CD4-positive, CD25-positive, alpha-beta regulatory T cell (primary cell): ENCODE measurements at regions not wholly inside any gene's neighbourhood (a gene's known extent, or its start where the extent isn't known, plus 50 kb on each side); places are given as distances from the start of the nearest gene placed in this dataset.

ENCODE experiments used
- ATAC-seq, 2 donors: fragments of 150-1000 bp; cut with Tn5 transposase; one replicate each; pipeline ENCODE4 v1.10.0; 2021; ENCODE audit warnings: low read depth in 2 of 2, moderate number of reproducible peaks in 2 of 2, moderate library complexity in 1 of 2
- DNase-seq, 3 donors: peaks; one replicate each; pipeline versions ENCODE4 v3.0.0 to v3.0.0-alpha.2; 2012 to 2022; ENCODE audit warnings: mixed read lengths in 1 of 3
- H3K27ac ChIP-seq: one replicate; pipeline ENCODE4 v1.7.0; 2013; ENCODE audit warnings: mild to moderate bottlenecking, low read length; ENCODE audit not compliant: insufficient read depth, poor library complexity, severe bottlenecking
- H3K27me3 ChIP-seq: one replicate; pipeline ENCODE4 v1.7.0; 2013; ENCODE audit warnings: low read length; ENCODE audit not compliant: control insufficient read depth, insufficient read depth
- H3K36me3 ChIP-seq: one replicate; pipeline ENCODE4 v1.7.0; 2013; ENCODE audit warnings: mild to moderate bottlenecking, low read length, moderate library complexity; ENCODE audit not compliant: control insufficient read depth, insufficient read depth
- H3K4me1 ChIP-seq: 2 replicates; pipeline ENCODE4 v1.7.0; 2013; ENCODE audit warnings: mild to moderate bottlenecking, low read length; ENCODE audit not compliant: insufficient read depth, control insufficient read depth, poor library complexity, severe bottlenecking
- H3K4me3 ChIP-seq: one replicate; pipeline ENCODE4 v1.7.0; 2013; ENCODE audit warnings: low read depth, mild to moderate bottlenecking, low read length, moderate library complexity
- H3K9me3 ChIP-seq, 2 experiments: 1 replicate in 1 of 2; 2 replicates in 1 of 2; pipeline ENCODE4 v1.7.0; 2013; ENCODE audit warnings: low read length in 2 of 2, mild to moderate bottlenecking in 1 of 2, moderate library complexity in 1 of 2; ENCODE audit not compliant: control insufficient read depth in 2 of 2
- H3K27ac Mint-ChIP-seq, 3 donors: one replicate each; pipeline ENCODE4 v1.8.0; 2020 to 2022; ENCODE audit warnings: mild to moderate bottlenecking in 3 of 3, mixed read lengths in 3 of 3, moderate library complexity in 2 of 3
- H3K27me3 Mint-ChIP-seq: one replicate; pipeline ENCODE4 v1.8.0; 2022; ENCODE audit warnings: mild to moderate bottlenecking, mixed read lengths
- H3K36me3 Mint-ChIP-seq: one replicate; pipeline ENCODE4 v1.8.0; 2020; ENCODE audit warnings: mixed read lengths
- H3K4me1 Mint-ChIP-seq, 4 donors: one replicate each; pipeline ENCODE4 v1.8.0; 2020 to 2022; ENCODE audit warnings: mixed read lengths in 4 of 4, mild to moderate bottlenecking in 1 of 4
- H3K4me3 Mint-ChIP-seq, 4 donors: one replicate each; pipeline ENCODE4 v1.8.0; 2020 to 2022; ENCODE audit warnings: mild to moderate bottlenecking in 4 of 4, mixed read lengths in 4 of 4, moderate library complexity in 3 of 4
- H3K9me3 Mint-ChIP-seq, 7 donors: one replicate each; pipeline ENCODE4 v1.8.0; 2020 to 2022; ENCODE audit warnings: mixed read lengths in 7 of 7, mild to moderate bottlenecking in 3 of 7, moderate library complexity in 2 of 7

DNA sequence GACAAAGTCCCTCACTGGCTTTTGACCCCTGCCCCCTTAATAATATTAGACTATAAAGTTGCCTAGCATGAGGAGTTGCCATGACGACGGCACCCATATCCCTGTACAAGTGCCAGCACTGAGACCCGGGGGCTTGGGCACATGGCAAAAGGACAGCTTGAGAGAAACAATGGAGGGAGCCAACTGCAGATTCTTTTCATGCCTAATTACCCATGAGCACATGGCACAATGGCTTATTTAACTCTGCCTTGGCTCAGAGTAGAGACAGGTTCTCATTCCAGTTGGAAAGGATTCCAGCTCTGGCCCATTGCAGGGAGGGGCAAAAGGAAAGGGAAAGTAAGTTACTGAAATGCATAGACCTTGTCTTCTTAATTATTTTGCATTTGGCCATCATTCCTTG is 261.2 kb upstream of the UBASH3B start:
- Histone ChIP-seq H3K4me3 (no peak overlapping the region), H3K27ac (no peak overlapping the region), H3K9me3 (no peaks in the 10 kb centered on the region), H3K4me1 (no peaks in the 10 kb centered on the region), H3K27me3 (no peaks in the 10 kb centered on the region), H3K36me3 (no peaks in the 10 kb centered on the region)
- Mint-ChIP-seq H3K27me3 (no peaks in the 10 kb centered on the region), H3K36me3 (no peaks in the 10 kb centered on the region), H3K4me1 (no peaks in the 10 kb centered on the region), H3K9me3 (peaks cover 0 to 2% (median 1%) of the 10 kb centered on the region in 7 donors), H3K27ac (no peak overlapping the region), H3K4me3 (no peak overlapping the region)
- no peak for DNase-seq
- no peak for ATAC-seq

DNA sequence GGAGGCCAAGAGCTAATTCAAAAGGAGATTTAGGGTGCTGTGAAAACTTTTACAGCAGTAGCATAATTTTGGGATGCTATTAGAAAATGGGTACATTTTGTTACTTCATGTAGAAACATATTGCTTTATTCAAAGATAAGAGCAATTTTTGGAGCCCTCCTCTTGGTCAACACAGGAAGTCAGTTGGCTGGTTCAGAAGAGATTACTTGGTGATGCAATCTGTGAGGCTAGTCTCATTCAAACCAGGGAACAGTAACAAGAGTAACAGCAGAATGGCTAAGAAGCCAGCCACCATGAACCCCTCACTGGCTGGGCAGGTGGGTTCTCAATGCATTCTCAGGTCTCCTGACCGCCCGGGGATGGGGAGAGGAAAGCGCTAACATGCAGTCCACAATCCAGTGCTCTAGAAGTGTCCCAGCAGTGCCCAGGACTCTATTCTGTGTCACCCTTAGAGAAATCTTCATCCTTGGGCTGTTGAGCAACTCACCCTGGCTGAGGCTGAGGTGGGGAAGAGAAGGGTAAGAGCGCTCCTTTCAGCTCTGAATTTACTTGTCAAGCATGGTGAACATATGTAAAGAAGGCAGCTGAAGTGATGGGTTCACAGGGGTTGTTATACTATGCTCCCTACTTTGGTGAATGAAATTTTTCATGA is 262.2 kb upstream of the UBASH3B start:
- Mint-ChIP-seq H3K36me3 (no peaks in the 10 kb centered on the region), H3K27me3 (no peaks in the 10 kb centered on the region), H3K9me3 (peaks cover 0 to 4% (median 0%) of the 10 kb centered on the region in 7 donors), H3K4me3 (no peak overlapping the region), H3K27ac (no peak overlapping the region), H3K4me1 (no peaks in the 10 kb centered on the region)
- no peak overlapping the region for H3K27ac ChIP-seq
- no peak for ATAC-seq
- no peaks in the 10 kb centered on the region for H3K9me3 ChIP-seq
- H3K4me3 ChIP-seq, result no peak overlapping the region
- H3K27me3 ChIP-seq, result no peaks in the 10 kb centered on the region
- no peaks in the 10 kb centered on the region for H3K4me1 ChIP-seq
- no peaks in the 10 kb centered on the region for H3K36me3 ChIP-seq
- no peak for DNase-seq

DNA sequence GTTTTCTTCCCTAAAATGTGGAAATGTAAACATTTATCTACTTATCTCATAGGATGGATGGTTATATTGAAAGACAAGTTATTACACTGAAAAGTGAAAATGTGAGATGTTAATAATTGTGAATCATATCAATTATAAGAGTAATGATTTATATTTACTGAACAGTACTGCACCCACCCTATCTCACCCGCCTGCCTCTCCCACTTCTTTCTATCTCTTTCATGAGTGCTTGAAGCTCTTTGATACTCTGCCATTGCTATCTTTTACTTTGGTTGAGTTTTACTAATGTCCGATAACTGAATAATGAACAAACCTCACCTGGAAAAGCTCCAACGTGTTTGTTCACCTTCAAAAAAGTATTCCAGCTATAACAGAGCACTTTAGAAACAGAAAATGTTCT is 263.0 kb upstream of the UBASH3B start:
- DNase-seq (no peak), ATAC-seq (no peak)
- H3K4me3 ChIP-seq, result no peak overlapping the region
- Mint-ChIP-seq H3K36me3 (no peaks in the 10 kb centered on the region), H3K4me3 (no peak overlapping the region), H3K4me1 (no peaks in the 10 kb centered on the region), H3K27ac (no peak overlapping the region), H3K27me3 (no peaks in the 10 kb centered on the region), H3K9me3 (peaks cover 0 to 4% (median 0%) of the 10 kb centered on the region in 7 donors)
- H3K9me3 ChIP-seq, result no peaks in the 10 kb centered on the region
- H3K36me3 ChIP-seq, result no peaks in the 10 kb centered on the region
- no peaks in the 10 kb centered on the region for H3K27me3 ChIP-seq
- H3K4me1 ChIP-seq, result no peaks in the 10 kb centered on the region
- H3K27ac ChIP-seq, result no peak overlapping the region

DNA sequence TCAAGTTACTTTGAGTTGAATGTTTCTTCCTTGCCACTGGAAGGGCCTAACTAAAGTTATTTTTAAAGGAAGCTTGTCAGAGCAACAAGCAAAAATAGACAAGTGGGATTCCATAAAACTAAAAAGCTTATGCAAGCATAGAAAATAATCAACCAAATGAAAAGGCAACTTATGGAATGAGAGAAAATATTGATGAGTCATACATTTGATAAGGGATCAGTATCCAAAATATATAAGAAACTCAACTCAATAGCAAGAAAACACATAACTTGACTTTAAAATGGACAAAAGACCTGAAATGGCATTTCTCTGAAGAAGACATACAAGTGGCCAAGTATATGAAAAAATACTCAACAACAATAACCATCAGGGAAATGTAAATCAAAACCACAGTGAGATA is 264.5 kb upstream of the UBASH3B start:
- Mint-ChIP-seq H3K27me3 (no peaks in the 10 kb centered on the region), H3K4me1 (no peaks in the 10 kb centered on the region), H3K4me3 (no peak overlapping the region), H3K9me3 (peaks cover 0 to 4% (median 0%) of the 10 kb centered on the region in 7 donors), H3K36me3 (no peaks in the 10 kb centered on the region), H3K27ac (no peak overlapping the region)
- no peak overlapping the region for H3K27ac ChIP-seq
- no peaks in the 10 kb centered on the region for H3K9me3 ChIP-seq
- no peaks in the 10 kb centered on the region for H3K4me1 ChIP-seq
- no peak for DNase-seq
- no peaks in the 10 kb centered on the region for H3K36me3 ChIP-seq
- no peak overlapping the region for H3K4me3 ChIP-seq
- no peaks in the 10 kb centered on the region for H3K27me3 ChIP-seq
- ATAC-seq, result no peak

DNA sequence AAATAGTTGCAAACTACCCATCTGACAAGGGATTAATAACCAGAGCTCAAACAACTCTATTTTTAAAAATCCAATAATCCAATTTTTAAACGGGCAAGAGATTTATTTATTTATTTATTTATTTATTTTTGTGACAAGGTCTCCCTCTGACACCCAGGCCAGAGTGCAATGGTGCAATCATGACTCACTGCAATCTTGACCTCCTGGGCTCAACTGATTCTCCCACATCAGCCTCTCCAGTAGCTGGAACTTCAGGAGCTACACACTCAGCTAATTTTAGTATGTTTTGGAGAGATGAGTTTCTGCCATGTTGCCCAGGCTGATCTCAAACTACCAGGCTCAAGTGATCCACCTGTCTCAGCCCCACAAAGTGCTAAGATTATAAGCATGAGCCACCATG is 267.2 kb upstream of the BLID start:
- Histone ChIP-seq H3K36me3 (no peaks in the 10 kb centered on the region), H3K4me1 (no peaks in the 10 kb centered on the region), H3K4me3 (no peak overlapping the region), H3K9me3 (no peaks in the 10 kb centered on the region), H3K27me3 (no peaks in the 10 kb centered on the region), H3K27ac (no peak overlapping the region)
- ATAC-seq (no peak), DNase-seq (no peak)
- no peaks in the 10 kb centered on the region for H3K36me3 Mint-ChIP-seq
- no peak overlapping the region for H3K27ac Mint-ChIP-seq
- no peak overlapping the region for H3K4me3 Mint-ChIP-seq
- no peaks in the 10 kb centered on the region for H3K27me3 Mint-ChIP-seq
- H3K4me1 Mint-ChIP-seq, result no peaks in the 10 kb centered on the region
- H3K9me3 Mint-ChIP-seq, result peaks cover 0 to 9% (median 5%) of the 10 kb centered on the region in 7 donors

DNA sequence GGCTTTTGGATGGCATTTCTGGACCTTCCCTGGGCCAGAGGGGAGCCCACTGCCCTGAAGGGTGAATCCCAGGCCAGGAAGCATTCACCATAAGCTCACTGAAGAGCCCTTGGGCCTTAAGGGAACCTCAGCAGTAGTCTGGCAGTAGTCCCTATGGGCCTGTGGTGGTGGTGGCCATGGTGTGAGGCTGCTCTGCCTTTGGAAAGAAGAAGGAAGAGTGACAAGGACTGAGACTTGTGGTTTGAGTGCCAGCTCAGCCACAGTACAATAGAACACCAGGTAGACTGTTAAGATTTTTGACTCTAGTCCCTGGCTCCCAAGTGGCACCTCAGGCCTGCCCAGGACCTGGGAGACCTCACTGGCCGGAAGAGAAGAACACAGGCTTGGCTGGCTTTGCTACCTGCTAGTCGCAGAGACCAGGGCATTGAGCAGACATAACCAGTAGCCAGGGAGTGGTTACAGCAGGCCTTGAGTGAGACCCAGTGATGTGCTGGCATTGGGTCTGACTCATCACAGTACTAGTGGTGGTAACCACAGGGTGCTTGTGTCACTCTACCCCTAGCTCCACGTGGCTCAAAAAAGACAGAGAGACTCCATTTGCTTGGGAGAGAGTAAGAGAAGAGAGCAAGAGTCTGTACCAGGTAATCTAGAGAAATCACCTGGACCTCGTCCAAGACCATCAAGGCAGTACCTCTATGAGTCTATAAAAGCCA is 259.8 kb upstream of the BLID start:
- ATAC-seq, result no peak
- no peak overlapping the region for H3K4me3 Mint-ChIP-seq
- no peaks in the 10 kb centered on the region for H3K4me1 Mint-ChIP-seq
- no peaks in the 10 kb centered on the region for H3K4me1 ChIP-seq
- no peaks in the 10 kb centered on the region for H3K36me3 Mint-ChIP-seq
- no peak overlapping the region for H3K27ac Mint-ChIP-seq
- no peak for DNase-seq
- no peak overlapping the region for H3K4me3 ChIP-seq
- H3K27me3 ChIP-seq, result no peaks in the 10 kb centered on the region
- H3K9me3 Mint-ChIP-seq, result peaks cover 0 to 11% (median 6%) of the 10 kb centered on the region in 7 donors
- H3K9me3 ChIP-seq, result no peaks in the 10 kb centered on the region
- no peaks in the 10 kb centered on the region for H3K36me3 ChIP-seq
- H3K27ac ChIP-seq, result no peak overlapping the region
- no peaks in the 10 kb centered on the region for H3K27me3 Mint-ChIP-seq

DNA sequence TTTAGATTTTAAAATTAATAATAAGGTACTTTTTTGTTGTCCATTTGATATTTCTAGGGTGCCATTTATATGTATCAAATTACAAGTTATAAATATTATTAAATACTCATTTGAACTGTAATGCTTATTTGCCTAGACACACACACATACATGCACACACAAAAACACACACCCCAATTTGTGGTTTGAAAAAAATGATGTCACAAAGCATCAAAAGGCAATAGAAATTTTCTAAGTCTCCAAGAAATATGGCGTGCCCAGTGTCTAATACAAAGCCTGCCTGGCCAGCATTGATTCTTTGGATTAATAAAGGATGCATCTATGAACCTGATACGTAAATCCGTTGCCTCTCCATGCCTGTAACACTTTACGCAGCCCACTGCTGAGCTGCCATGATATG is 252.8 kb upstream of the BLID start:
- no peaks in the 10 kb centered on the region for H3K4me1 ChIP-seq
- H3K27ac ChIP-seq, result no peak overlapping the region
- ATAC-seq, result no peak
- H3K9me3 ChIP-seq, result no peaks in the 10 kb centered on the region
- no peak overlapping the region for H3K27ac Mint-ChIP-seq
- H3K27me3 Mint-ChIP-seq, result no peaks in the 10 kb centered on the region
- no peaks in the 10 kb centered on the region for H3K4me1 Mint-ChIP-seq
- DNase-seq, result no peak
- H3K4me3 ChIP-seq, result no peak overlapping the region
- H3K27me3 ChIP-seq, result no peaks in the 10 kb centered on the region
- H3K9me3 Mint-ChIP-seq, result peaks cover 0 to 4% (median 0%) of the 10 kb centered on the region in 7 donors
- no peaks in the 10 kb centered on the region for H3K36me3 Mint-ChIP-seq
- no peak overlapping the region for H3K4me3 Mint-ChIP-seq
- no peaks in the 10 kb centered on the region for H3K36me3 ChIP-seq

DNA sequence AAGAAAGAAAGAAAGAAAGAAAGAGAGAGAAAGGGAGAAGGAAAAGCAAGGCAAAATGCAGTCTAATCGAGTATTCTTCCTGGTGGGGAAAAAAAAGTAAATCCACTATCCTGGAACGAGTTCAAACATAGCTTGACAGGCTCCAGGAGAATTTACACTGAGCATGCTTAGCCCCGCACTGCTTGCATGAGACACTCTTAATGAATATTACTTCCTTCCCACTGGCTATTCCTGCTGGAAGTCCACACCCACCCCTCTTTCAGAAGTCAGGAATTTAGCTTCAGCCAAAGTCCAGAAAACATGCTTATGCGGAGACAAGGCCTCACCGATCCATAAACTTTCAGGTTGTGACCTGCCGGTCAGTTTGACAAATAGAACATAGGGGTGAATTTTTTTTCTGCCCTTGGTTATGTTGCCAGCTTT is 251.8 kb upstream of the BLID start:
- H3K27me3 Mint-ChIP-seq, result no peaks in the 10 kb centered on the region
- H3K36me3 Mint-ChIP-seq, result no peaks in the 10 kb centered on the region
- peaks cover 0 to 4% (median 0%) of the 10 kb centered on the region in 7 donors for H3K9me3 Mint-ChIP-seq
- Histone ChIP-seq H3K4me1 (no peaks in the 10 kb centered on the region), H3K4me3 (no peak overlapping the region), H3K9me3 (no peaks in the 10 kb centered on the region), H3K27ac (no peak overlapping the region), H3K36me3 (no peaks in the 10 kb centered on the region), H3K27me3 (no peaks in the 10 kb centered on the region)
- H3K4me1 Mint-ChIP-seq, result no peaks in the 10 kb centered on the region
- no peak overlapping the region for H3K4me3 Mint-ChIP-seq
- DNase-seq (no peak), ATAC-seq (no peak)
- no peak overlapping the region for H3K27ac Mint-ChIP-seq
